Heart right ventricle (tissue), 16 donors: ENCODE measurements at regions not wholly inside any gene's neighbourhood (a gene's known extent, or its start where the extent isn't known, plus 50 kb on each side); places are given as distances from the start of the nearest gene placed in this dataset.

ENCODE experiments used
- ATAC-seq, 8 donors: fragments of 200-7000 bp; cut with Tn5 transposase; one replicate each; pipeline ENCODE4 v1.9.1; 2020; ENCODE audit warnings: mild to moderate bottlenecking in 8 of 8, moderate library complexity in 8 of 8, moderate number of reproducible peaks in 1 of 8
- DNase-seq, 2 donors: peaks; one replicate each; pipeline ENCODE4 v3.0.0-alpha.2; 2020
- H3K27ac ChIP-seq, 10 donors: fragments of 200-600 bp; sonication (generic) in 2 of 10; one replicate each; pipeline versions ENCODE4 v1.5.0 to v1.8.0; 2020 to 2022; ENCODE audit warnings: mild to moderate bottlenecking in 3 of 10
- H3K27me3 ChIP-seq, 7 donors: fragments of 200-600 bp; one replicate each; pipeline ENCODE4 v1.8.0; 2021 to 2022; ENCODE audit warnings: mild to moderate bottlenecking in 2 of 7
- H3K36me3 ChIP-seq, 9 donors: fragments of 200-600 bp; sonication (generic) in 1 of 9; one replicate each; pipeline versions ENCODE4 v1.5.0 to v1.8.0; 2020 to 2022; ENCODE audit warnings: mild to moderate bottlenecking in 2 of 9
- H3K4me1 ChIP-seq, 9 donors: fragments of 200-600 bp; sonication (generic) in 1 of 9; one replicate each; pipeline versions ENCODE4 v1.5.0 to v1.8.0; 2020 to 2022; ENCODE audit warnings: mild to moderate bottlenecking in 4 of 9
- H3K4me3 ChIP-seq, 10 donors: fragments of 200-600 bp; sonication (generic) in 2 of 10; one replicate each; pipeline versions ENCODE4 v1.5.0 to v1.8.0; 2020 to 2022; ENCODE audit warnings: mild to moderate bottlenecking in 7 of 10, moderate library complexity in 2 of 10
- H3K9me3 ChIP-seq, 11 donors: fragments of 200-600 bp in 10 of 11; sonication (generic) in 2 of 11; one replicate each; pipeline versions ENCODE4 v1.5.0 to v1.8.0; 2013 to 2022; ENCODE audit warnings: mild to moderate bottlenecking in 2 of 11, control low read depth in 1 of 11, moderate library complexity in 1 of 11
- CTCF ChIP-seq, 9 donors: fragments of 200-600 bp; sonication (generic) in 2 of 9; IDR thresholded peaks; one replicate each; pipeline versions ENCODE4 v1.5.0 to v1.8.0; 2021 to 2022; ENCODE audit warnings: antibody characterized with exemption in 9 of 9, mild to moderate bottlenecking in 5 of 9, moderate library complexity in 1 of 9
- WGBS, 2 donors: extraction: QIAGEN DNeasy Blood & Tissue Kit; methylation state at CpG; one replicate each; pipeline ENCODE4 v1.1.7; 2013; ENCODE audit warnings: inconsistent platforms in 1 of 2; 5-methylcytosine and 5-hydroxymethylcytosine counted together
- intact Hi-C, 10 donors: fragments of 100-400 bp; cut with DNase I; formaldehyde crosslinking; loops; one replicate each; pipeline versions ENCODE4 v1.11.1 to v1.14.2; 2022
- donor health status: Arrhythmogenic right ventricular cardiomyopathy.
- donor health status: ischemic (EF 13 %, LVEDD 7.1; RV severe dilation, severe dysfunction).
- donor health status: healthy with polysubstance abuse.
- donor health status: DM: no; HTN: yes; CAD: no.
- donor health status: DM: no; HTN: no; CAD: no.
- donor health status: ischemic (EF 25% LVEDD 6.9; RV normal size, moderate dysfunction).
- donor health status: ischemic (EF 25% LVEDD 5.7; RV mildly dilated, moderate dysfunction).
- donor health status: healthy.
- donor health status: DM: yes; HTN: yes; CAD: no.
- donor health status: Ischemic cardiomyopathy.
- donor health status: ischemic (EF 35%, LVEDD 5.7; RV mildly dilated, moderate dysfunction).
- donor health status: nonischemic (EF 11% LVEDD 7.7; RV severe dilation, severe dysfunction).
- donor health status: DM: yes; HTN: yes; CAD: no.
- donor health status: PGD.
- donor health status: ischemic (EF 29% LVEDD 5.4; RV normal size, mild dysfunction).
- donor health status: nonischemic (EF 23%, LVEDD 6.1; RV moderate dilation, normal function).

- no peak overlapping the region for H3K27ac ChIP-seq
- 59 to 69% methylated on average over 4 of the region's 4 CpGs for WGBS, 2 donors
- intact Hi-C loops: no loop called here
- TF ChIP-seq CTCF (IDR thresholded peaks at IDR 0.05): no peak
- no peaks in the 10 kb centered on the region for H3K36me3 ChIP-seq
- DNase-seq: no peak
- no peaks in the 10 kb centered on the region for H3K4me1 ChIP-seq
- no peak for ATAC-seq
- H3K9me3 ChIP-seq: no peaks in the 10 kb centered on the region
- no peaks in the 10 kb centered on the region for H3K27me3 ChIP-seq
- H3K4me3 ChIP-seq: no peak overlapping the region
These were observed 141.0 kb downstream of the RASSF9 start for GRCh38 chr12:85695097-85695715.

GRCh38 chr12:85697003-85697402 is 139.2 kb downstream of the RASSF9 start:
- no peak overlapping the region for H3K4me3 ChIP-seq
- intact Hi-C loops: no loop called here
- TF ChIP-seq CTCF (IDR thresholded peaks at IDR 0.05): no peak
- no peaks in the 10 kb centered on the region for H3K36me3 ChIP-seq
- no peak overlapping the region for H3K27ac ChIP-seq
- H3K9me3 ChIP-seq: no peaks in the 10 kb centered on the region
- no peaks in the 10 kb centered on the region for H3K27me3 ChIP-seq
- DNase-seq: no peak
- whole genome bisulfite sequencing, 2 donors: 78 to 83% methylated on average over 2 of the region's 2 CpGs
- ATAC-seq: no peak
- no peaks in the 10 kb centered on the region for H3K4me1 ChIP-seq

GRCh38 chr12:85698937-85699336 is 137.3 kb downstream of the RASSF9 start:
- intact Hi-C loops: no loop called here
- Histone ChIP-seq H3K27me3 (no peaks in the 10 kb centered on the region), H3K4me3 (no peak overlapping the region), H3K4me1 (no peaks in the 10 kb centered on the region), H3K9me3 (no peaks in the 10 kb centered on the region), H3K27ac (no peak overlapping the region), H3K36me3 (no peaks in the 10 kb centered on the region)
- WGBS, 2 donors: 29 to 50% methylated on average over 1 of the region's 1 CpG
- ATAC-seq (no peak), DNase-seq (no peak)
- no peak for TF ChIP-seq CTCF (IDR thresholded peaks at IDR 0.05)

- Histone ChIP-seq H3K4me1 (peaks cover 0 to 27% (median 17%) of the 10 kb centered on the region in 9 donors), H3K9me3 (peaks cover 0 to 4% (median 0%) of the 10 kb centered on the region in 11 donors), H3K36me3 (no peaks in the 10 kb centered on the region), H3K4me3 (no peak overlapping the region), H3K27ac (no peak overlapping the region), H3K27me3 (no peaks in the 10 kb centered on the region)
- intact Hi-C loops: loop anchor here in 1 of 10 donors (10.0 kb wide), 2 partner anchors 134 to 156 kb away; no protein-coding TSS in a partner anchor
- TF ChIP-seq CTCF (IDR thresholded peaks at IDR 0.05): no peak
- ATAC-seq (no peak), DNase-seq (no peak)
- WGBS, 2 donors: 95 to 96% methylated on average over 11 of the region's 11 CpGs
These were observed 127.4 kb downstream of the RASSF9 start for GRCh38 chr12:85708775-85709174.
